Right hindlimb (tissue), 1 donor: ENCODE measurements at regions not wholly inside any gene's neighbourhood (a gene's known extent, or its start where the extent isn't known, plus 50 kb on each side); places are given as distances from the start of the nearest gene placed in this dataset.

Experiments
- DNase-seq: peaks from one replicate; pipeline ENCODE4 v3.0.0-alpha.2; 2018

DNA sequence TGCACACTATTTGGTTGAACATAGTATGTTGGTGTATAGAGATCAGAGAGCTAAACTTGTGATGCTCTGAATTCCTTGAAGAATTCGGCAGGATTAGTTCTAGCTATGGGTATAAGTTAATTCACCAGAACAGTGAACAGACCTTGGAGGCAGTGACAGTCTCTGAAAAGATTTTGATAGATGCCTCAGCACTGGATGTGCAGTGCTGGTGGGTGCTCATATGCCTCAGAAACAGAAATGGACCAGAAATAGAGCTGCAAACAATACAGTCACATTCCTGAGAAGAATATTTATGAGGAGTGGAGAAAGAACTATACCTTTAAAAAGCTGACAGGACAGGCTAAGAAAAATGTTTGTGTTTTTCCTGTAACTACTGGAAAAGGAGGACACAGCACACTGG, 747.7 kb downstream of the KCTD16 start:
- no peak for DNase-seq

DNA sequence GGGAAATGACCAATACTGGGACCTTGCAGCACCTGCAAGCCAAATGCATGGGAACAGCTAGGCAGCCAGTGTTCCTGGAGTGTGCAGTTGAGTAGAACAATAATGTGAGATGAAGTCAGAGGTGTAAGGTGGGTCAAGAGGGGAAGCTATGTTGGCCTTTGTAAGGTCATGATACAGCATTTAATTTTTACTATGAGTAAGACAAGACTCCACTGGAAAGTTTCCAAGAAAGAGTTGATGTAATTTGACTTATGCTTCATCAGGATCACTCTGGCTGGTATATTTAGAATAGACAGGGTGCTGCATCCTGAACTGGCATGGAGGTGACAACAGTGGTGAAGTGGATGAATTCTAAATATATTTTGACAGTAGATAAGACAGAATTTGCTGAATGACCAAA, 744.8 kb downstream of the KCTD16 start:
- DNase-seq = no peak

DNA sequence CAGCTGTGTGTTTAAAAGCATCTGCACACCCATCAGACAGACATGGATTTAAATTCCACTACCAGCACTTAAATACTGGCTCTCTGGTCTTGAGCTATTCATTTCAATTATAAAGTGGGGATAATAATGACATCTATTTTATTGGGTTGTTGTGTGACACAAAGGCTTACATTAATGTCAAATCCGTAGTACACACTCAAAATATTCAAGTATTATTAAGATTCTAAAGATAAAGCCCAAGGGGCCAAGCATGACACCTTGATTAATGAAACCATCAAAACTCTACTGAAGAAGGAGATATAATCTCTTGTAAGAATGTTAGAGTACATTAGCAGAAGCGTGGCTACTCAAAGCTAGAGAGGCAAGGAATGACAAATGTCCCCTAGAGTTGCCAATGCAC, 743.0 kb downstream of the KCTD16 start:
- no peak for DNase-seq

DNA sequence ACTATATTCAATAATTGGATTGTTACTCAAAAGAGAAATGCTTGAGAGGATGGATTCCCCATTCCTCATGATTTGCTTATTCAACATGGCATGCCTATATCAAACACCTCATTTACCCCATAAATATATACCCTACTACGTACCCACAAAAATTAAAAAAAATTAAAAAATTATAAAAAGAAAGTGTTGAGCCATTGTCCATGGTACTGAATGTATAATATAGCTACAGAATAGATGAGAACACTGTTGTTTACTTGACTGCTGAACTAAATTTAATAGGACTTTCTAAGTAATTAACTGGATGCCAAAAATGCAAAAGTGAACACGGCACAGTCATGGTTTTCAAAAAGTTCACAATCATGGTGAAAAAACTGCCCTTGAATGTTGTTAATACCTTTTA, 725.8 kb downstream of the KCTD16 start:
- DNase-seq = no peak

DNA sequence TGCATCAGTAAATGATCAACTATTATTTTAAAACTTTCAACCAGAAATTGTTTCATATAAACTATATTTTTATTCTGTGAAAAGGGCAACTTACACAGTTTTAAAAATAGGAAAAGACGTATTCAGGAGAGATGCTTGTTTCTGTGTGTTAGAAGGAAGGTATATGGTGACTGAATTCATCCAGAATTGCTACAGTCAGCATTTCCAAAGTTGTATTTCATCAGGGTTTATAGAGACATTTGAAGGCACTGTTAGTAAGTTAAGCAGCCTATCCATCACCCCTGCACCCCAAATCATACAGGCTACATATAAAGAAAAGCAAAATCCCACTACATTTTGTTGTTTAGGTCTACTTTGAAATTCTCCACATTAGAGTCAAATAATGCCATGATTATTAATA, 716.0 kb downstream of the KCTD16 start:
- no peak for DNase-seq

DNA sequence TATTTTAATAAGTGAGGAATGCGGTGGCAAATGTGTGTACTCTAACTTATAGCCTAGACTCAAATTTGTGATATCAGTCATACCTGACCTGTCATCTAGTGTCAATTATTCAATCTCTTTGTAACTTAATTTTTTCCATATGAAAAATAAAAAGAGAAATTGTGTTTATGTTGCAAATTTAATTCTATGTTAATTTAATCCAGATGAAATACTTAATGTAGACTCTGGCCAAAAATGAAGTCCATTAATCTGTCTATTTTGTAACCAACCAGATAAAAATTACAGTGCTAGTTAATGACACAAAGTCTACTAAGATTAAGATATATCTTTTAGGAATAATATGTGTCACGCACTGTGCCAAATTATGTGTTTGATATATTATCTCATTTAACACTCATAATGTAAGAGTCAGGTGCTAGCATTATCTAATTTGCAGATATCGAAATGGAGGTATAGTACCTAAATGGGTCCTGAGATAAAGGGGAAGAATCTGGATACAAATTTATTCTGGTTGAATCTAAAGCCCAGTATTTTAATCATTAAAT, 712.1 kb downstream of the KCTD16 start:
- no peak for DNase-seq

DNA sequence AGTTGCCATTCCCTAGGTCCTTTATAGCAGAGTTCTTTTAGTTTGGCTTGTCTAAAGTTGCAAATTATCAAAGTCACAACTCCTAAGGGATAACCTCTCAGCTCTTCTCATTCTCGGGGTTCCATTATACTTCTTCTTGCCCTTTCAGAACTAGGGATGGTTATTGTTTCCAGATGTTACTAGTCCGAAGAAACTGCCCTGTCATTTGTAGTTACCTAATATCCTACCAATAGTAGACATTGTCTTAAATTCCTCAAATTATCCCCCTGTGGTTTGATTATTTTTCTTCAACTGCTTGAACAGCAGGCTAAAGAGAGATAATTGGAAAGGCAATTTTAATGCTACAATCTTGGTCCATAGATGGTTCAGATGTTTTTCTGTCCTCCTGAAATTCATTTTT, 709.8 kb downstream of the KCTD16 start:
- no peak for DNase-seq

DNA sequence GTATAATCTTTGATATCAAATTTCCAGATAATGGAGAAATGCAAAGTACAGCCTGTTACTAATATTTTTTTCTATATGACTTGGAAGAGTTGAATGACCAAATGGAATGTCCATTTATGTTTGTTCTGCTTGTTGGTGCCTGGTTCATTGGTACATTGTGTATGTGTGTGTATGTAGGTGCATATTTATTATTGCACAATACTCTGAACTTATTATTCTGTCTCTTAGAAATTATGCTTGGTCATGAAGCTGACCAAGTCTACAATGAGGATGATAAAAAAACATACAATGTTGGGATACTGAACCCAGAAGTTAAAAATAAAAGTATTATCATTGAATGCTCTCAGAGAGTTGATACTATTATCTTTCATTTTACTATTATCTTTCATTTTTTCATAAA, 706.3 kb downstream of the KCTD16 start:
- no peak for DNase-seq

DNA sequence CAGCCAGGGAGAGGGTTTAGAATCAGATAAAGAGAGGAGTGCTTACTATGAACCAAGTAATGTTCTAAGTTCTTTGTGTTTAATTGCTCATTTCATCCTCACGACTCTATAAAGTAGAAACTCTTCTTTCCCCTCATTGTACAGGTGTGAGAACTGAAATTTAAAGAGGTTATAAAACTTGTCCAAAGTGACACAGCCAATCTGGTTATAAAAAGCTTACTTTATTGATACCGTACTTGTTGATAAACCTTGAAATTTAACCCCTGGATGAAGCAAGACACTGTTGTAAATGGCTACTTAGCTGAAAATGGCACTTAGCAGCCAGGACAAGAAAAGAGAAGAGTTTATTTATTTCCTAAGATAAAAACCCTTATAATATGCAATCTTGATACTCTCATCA, 702.4 kb downstream of the KCTD16 start:
- DNase-seq = no peak

DNA sequence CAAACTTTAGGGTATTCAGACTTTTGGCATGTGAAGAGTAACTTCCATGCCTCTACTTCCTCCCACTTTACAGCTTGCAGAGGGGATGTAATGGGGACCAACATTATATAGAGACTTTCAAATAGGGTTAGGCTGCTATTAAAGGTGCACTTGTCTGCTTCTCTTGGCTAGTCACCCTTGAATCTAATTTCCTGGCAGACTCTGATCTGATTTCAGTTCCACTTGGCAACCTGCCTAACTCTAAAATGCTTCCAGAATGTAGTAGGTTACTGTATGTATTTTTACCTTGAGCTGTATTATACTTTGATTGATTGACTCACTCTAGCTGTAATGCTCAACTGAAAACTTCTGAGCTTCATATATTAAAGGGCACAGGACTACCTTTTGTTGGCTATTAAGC, 693.4 kb downstream of the KCTD16 start:
- DNase-seq = no peak

DNA sequence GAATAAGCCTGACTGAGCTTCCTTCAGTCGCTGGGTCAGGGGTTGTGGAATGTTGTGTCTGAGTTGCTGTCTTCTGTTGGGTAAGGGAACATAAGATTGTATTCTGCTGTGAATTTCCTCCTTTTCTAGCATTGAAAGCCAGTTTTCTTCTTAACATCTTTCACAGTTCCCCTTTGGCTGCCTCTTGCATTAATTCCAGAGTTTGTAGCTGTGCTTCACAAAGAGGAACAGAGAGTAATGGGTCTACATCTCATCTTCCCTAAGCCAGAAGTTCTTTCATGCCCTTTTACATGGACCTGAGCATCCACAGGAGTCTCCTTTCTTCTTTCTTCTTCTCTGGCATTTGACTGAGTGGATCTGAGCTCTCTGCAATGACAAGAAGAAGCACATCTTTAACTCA, 686.8 kb downstream of the KCTD16 start:
- no peak for DNase-seq

DNA sequence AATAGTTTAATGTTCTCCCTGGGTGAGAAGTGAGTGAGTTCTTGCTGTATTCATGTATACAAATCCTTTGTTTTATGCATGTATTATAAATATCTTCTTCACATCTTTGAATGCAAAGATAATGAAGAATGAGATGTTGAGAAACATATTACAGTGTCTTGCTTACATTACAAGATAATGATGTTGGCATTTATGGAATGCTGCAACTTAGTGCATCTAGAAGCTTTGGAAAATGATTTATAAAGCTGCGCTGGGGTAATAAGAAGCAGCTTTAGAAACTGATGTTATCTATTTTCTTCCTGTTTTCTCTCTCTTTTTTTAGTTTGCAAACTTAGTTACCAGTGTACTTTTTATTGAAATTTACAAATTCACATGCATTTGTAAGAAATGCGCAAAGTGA, 673.4 kb downstream of the KCTD16 start:
- DNase-seq = no peak

DNA sequence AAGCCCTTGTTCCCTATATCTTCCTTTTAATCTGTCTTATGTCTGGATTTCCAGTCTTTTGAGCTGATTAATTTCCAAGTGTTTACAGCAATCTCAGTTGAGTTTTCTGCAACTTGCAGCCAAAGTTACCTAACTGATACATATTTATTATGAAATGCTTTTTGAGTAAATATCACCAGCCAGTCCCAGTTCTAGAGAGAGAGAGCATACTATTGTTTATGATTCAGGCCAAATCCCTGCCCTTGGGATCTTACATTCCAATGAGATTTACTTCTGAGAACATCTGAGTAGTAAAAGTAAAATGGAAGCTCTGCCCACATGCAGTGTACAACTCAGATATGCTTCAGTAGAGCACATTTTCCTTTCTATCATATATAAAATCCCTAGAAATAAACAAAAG, 661.7 kb downstream of the KCTD16 start:
- no peak for DNase-seq

DNA sequence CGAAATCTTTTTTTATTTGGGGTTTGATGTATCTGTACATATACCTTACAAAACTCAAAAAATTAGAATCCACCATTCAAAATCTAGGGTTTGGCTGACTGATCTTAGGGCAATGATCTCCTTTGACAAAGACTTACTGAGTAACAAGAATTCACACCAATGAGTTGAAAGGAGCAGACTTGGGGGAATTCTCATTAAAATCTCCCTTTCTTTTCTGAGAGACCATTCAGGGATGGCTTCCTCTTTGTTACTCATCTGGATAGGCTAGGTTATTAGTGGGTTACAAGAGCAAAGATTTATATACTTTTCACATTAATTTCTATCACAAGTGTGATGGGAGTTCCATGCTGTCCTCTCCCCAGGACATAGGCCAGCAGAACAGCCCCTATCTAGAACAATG, 661.0 kb downstream of the KCTD16 start:
- no peak for DNase-seq

DNA sequence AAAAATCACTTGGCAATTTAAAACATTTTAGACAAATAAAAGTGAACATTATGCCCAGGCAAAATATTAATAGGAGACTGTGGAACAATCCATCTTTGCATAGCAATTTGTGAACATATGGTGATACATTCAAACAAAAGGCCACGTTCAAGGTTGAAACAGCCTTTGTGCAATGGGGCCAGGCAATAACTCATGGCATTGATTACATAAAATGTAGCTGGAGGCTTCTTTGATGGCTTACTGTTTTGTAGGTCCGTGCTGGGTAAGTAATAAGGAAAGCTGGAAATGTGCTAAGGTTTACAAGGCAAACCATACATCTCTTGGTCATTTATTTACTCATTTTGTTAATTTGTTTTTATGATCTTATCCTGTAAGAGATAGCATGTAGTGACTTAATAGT, 651.8 kb downstream of the KCTD16 start:
- DNase-seq = no peak

DNA sequence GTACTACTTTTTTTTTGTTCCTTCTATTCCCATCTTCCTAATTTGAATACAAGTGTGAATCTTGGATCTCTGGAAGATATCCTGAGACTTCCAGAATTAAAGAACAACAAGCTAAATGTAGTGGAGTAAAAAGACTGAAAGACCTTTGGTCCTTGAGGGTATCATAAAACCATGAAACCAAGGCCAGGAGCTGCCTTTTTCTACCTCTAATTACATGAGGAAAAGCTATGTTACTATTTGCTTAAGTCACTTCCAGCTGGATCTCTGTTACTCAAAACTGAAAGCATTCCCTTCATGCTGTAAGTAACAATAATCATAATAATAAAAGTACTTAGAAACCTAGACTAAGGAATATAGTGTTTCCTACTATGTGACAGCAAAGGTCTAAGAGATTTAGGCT, 649.6 kb downstream of the KCTD16 start:
- no peak for DNase-seq

DNA sequence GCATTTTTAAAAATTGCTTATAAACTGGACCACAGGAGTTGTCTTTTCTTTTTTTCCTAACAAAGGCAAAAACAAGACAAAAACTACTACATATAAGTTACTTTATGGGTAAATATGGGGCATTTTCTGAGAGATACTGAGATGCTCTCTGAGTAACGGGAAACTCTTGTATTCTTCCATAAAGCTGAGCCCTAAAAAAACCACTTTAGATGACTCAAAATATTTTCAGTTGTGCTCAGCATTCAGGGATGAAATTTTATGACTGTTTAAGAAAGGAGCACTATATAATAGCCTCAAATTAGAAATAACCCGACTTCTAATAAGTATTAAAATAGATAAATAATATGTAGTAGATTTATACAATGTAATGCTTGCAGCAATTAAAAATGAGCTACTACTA, 644.5 kb downstream of the KCTD16 start:
- no peak for DNase-seq

DNA sequence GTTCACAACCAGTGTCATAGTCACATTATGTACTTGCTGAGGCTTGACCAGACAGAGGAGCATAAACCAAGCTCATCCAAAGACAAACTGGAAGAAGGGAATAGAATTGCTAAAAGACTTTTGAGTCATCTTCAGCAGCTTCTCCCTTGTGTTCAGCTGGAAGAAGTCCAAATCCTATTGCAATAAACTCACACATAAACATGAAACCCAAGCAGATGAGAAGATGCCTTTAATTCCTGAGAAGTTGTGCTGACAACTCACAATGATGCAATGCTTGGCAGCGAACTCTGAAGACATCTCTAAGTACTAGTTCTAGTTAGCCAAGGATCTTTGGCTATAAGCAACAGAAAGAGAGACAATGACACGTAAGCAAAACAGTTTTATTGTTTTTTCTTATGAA, 642.1 kb downstream of the KCTD16 start:
- DNase-seq = peak; percentile 31

DNA sequence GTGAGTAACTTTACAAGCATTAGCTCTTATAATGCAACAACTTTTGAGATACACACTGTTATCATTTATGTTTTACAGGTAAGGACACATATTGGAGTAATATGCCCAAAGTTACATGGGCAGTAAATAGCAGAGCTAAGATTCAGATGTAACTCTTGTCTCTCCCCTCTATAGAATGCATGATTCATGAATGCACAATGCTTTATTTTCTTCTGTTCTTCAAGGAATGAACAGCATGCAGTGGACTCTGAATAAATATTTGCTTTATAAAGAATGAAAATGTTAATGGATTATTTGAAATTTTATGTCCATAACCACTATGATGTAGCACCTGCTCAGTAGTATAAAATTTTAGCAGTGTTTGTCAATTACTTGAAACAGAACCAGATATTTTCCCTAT, 629.5 kb downstream of the KCTD16 start:
- DNase-seq = no peak

DNA sequence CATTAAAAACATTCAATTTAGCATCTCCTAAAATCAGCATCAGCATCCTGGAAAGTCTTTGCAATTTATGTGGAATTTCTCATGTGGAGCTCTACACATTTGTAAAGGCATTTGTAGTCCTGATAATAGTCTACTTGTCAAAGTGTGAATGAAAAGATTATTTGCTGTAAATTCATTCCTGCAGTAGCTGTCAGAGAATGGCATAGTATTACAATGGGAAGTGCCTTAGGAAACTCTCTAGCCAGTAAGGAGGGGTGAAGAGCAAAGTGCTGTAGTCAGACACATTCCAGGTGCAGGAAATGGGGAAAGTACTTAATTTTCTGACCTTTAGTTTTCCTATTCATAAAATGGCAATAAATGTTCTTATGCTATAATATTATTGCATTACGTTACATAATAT, 627.9 kb downstream of the KCTD16 start:
- no peak for DNase-seq

DNA sequence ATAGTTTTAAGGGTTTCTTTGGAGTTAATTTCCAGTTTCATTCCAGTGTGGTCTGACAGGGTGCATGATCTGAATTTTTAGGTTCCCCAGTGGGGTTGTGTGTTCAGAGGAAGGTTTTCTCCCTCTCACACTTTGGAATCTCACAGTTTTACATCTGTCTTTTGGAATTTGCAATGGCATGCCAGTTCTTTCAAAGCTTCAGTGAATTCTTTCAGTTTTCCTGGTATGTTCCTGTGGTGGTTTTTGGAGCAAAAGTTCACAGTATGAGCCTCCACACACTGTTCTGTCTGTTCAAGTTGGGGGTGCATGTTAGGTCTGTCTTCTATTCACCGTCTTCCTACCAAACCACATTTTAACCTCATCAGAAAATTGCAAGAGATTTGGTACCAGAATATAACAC, 624.2 kb downstream of the KCTD16 start:
- DNase-seq = no peak

DNA sequence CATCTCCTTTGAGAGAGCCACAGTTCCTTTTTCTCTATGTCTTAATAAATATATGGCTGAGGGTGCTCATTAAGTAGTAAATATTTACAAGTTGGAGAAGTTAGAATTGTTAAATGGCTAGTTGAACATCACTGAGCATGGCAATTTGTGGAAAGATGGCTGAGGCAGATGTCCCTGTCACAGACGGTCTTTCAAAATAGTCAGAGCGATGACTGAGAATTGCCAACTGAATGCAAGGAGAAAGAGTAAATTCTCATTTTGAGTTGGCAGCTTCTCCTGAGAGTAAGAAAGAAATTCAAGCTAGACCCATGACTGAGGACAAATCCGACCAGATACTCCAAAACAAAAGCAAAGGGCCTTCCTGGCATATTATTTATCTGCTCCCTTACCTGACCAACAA, 617.9 kb downstream of the KCTD16 start:
- no peak for DNase-seq

DNA sequence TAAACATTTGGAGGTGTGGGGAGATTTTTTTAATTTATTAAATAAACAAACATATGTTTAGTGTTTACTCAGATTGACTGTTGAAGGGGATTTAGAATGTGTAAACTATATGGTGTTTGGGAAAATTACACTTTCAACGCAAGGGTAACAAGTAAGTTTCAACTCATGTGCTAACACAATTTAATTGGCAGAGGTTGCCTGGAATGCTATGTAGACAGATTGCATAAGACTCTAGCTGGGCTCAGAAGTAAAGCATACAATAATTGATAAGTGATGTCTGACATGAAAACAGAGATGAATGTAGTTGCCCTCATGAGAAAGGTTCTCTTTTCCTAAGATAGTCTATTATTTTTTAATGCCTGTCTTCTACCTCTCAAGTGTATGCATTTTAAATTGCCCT, 617.4 kb downstream of the KCTD16 start:
- no peak for DNase-seq

DNA sequence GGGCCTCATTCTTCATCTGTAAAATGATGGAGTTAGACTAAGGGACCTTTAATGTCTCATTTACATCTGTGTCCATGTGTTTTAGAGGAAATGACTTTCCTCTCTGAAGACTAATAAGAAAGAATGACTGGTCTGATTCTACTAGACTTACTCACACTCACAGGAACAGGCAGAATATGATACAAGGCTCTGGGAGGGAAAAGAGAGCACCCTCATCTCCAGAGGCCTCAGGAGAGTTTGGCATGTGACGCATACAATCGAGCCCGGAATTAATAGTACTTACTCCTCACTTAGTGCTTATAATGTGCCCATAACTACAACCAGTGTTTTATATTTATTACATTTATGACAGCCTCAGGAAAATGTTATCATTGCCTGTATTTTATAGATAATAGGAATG, 608.7 kb downstream of the KCTD16 start:
- DNase-seq = no peak

DNA sequence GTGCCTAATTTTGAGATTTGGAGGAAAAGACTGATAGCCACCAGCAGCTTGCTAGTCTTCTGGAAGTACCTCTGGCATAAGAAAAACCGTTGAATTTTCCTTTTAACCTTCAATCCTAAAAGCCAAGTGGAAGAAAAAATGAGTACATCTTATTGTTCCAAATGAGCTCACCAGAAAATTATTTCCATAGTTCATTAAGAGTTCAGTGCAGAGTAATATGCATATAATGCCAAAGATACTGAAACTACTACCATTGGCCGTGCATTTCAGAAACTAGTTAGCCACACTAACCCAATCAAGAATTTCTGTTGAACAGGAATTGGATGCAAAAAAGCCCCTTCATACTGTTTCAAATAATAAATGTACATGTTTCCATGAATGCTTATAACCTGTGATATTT, 607.9 kb downstream of the KCTD16 start:
- DNase-seq = no peak

DNA sequence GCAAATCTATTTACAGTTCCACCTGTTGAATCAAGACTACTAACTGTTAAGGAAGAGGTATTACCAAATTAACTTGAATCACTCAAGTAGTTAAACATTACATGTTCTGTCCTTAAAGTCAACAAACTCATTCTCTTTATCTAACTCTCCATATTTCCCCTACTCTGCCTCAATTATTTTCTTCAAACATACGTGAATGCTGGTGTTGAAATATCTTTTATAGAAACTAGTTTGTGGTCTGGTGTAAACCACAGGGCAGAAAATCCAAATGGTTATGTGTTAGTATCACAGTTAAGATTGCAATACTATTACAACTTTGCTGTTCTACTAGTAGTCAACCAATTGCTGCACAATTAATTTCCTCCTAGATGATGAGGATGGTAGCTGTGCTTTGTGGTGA, 603.5 kb downstream of the KCTD16 start:
- DNase-seq = no peak
